IPS-15b (cell line): ENCODE measurements at regions not wholly inside any gene's neighbourhood (a gene's known extent, or its start where the extent isn't known, plus 50 kb on each side); places are given as distances from the start of the nearest gene placed in this dataset.
"Not testable (repeated sequence)": the region's sequence is repeated elsewhere in the genome, so short reads cannot be mapped to it uniquely, and the experiment has no call there.

Experiments
- H3K27me3 ChIP-seq: one replicate; pipeline ENCODE4 v1.6.1; 2013; ENCODE audit warnings: low read length; ENCODE audit not compliant: control insufficient read depth, insufficient read depth
- H3K36me3 ChIP-seq: one replicate; pipeline ENCODE4 v1.6.1; 2013; ENCODE audit warnings: low read length; ENCODE audit not compliant: control insufficient read depth, insufficient read depth
- H3K4me1 ChIP-seq: one replicate; pipeline ENCODE4 v1.6.1; 2013; ENCODE audit warnings: mild to moderate bottlenecking, low read length; ENCODE audit not compliant: control insufficient read depth, insufficient read depth
- H3K4me3 ChIP-seq: one replicate; pipeline ENCODE4 v1.5.1; 2013; ENCODE audit warnings: low read depth, low read length
- H3K9ac ChIP-seq: one replicate; pipeline ENCODE4 v1.6.1; 2013; ENCODE audit warnings: low read depth, mild to moderate bottlenecking, low read length
- H3K9me3 ChIP-seq: one replicate; pipeline ENCODE4 v1.6.1; 2013; ENCODE audit warnings: mild to moderate bottlenecking, low read length; ENCODE audit not compliant: control insufficient read depth, insufficient read depth

DNA sequence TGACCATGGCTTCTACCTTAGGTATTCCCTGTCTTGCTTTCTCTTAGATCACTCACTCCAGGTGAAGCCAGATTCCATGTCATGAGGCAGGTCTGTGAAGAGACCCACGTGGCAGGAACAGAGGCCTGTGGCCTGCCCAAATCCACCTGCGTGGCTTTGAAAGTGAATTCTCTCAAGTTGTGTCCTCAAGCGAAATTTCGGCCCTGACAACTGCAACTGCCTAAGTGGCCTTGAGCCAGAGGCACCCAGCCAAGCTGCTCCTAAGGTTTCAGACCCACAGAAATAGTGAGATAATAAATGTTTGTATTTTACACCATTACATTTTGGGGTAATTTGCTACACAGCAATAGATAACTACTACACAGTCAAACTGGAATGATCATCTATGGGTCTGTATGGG, 497.9 kb downstream of the XYLT1 start:
- Histone ChIP-seq H3K9ac (no peak overlapping the region), H3K9me3 (no peaks in the 10 kb centered on the region), H3K4me3 (no peak overlapping the region), H3K4me1 (no peaks in the 10 kb centered on the region), H3K27me3 (no peaks in the 10 kb centered on the region), H3K36me3 (no peaks in the 10 kb centered on the region)

DNA sequence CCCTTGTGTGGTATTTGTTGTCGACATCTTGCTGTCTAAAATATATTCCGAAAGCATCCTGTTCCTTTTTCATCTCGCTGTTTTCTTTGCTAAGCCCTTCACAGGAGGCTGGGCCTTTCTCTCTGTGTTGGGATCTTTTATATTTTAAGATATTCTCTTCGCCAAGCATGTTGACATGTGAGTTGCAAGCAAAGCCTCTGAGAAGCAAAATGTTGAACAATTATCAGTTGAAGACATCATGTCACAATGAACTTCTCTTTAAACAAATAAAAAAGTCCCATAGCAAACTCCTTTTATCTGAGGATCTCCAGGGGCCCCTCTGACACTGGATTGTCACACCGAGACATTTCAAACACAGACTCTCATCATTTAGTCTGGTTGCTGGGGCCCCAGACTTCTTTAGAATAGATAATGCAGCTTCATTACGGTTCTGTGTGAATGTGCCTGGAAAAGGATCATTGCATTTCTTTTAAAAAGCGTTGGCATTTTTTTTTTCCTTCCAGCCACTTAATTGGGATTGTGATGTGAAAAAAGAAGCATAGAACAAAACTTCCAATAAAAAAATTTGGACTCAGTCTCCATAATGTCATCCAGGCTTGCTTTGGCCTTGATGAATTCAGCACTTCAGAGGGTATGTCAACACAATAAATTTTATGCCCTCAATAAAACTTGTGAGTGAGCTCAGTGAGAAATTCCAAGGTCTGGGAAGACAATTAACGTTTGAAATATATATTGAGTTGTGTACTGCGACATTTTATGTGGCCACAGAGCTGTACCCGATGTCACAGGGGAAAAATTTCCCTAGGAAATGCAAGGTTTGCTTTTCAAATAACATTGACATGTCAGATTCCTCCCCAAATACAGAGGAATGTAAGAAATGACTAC, 496.8 kb downstream of the XYLT1 start:
- Histone ChIP-seq H3K9me3 (no peaks in the 10 kb centered on the region), H3K9ac (no peak overlapping the region)

DNA sequence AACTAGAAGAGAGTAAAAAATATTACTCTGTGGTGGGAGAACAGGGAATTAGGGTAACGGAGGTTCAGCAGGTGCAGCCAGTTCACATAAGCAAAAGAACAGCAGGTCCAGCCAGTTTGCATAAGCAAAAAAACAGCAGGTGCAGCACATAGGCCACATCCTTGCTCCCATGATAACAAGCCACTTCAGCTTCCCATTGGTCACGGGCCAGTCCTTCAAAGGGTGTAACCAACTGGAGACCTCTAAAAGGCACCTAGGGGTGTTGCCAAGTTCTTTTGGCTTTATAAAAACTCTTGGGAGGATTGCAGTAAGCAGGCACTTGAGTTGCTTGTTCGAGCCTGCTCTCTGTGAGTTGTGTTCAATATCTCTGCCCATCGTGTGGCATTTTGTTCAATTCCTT, 488.1 kb downstream of the XYLT1 start:
- no peaks in the 10 kb centered on the region for H3K4me1 ChIP-seq
- H3K9me3 ChIP-seq, result no peaks in the 10 kb centered on the region
- H3K27me3 ChIP-seq, result no peaks in the 10 kb centered on the region
- no peak overlapping the region for H3K9ac ChIP-seq
- no peaks in the 10 kb centered on the region for H3K36me3 ChIP-seq
- no peak overlapping the region for H3K4me3 ChIP-seq

More for the DNA sequence above, 496.8 kb downstream of the XYLT1 start:
- H3K4me3 ChIP-seq, result no peak overlapping the region
- no peaks in the 10 kb centered on the region for H3K27me3 ChIP-seq
- no peaks in the 10 kb centered on the region for H3K36me3 ChIP-seq
- no peaks in the 10 kb centered on the region for H3K4me1 ChIP-seq

DNA sequence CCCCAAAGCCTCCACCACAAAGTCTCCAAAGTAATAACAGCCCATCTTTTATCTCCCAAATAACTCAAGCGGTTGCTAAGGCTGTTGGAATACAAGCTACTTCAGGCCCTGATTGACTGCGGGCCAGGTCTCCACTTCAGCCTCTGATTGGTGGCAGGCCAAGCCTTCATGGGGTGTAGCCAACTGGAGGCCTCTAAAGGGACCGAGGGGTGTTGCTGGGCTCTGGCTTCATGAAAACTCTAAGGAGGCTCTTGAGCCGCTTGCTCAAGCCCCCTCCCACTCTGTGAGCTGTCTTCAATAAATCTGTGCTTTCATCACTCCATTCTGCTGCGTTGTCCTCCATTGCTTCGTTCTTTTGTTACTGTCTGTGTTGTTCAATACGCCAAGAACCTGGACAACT, 487.2 kb downstream of the XYLT1 start:
- no peak overlapping the region for H3K4me3 ChIP-seq

DNA sequence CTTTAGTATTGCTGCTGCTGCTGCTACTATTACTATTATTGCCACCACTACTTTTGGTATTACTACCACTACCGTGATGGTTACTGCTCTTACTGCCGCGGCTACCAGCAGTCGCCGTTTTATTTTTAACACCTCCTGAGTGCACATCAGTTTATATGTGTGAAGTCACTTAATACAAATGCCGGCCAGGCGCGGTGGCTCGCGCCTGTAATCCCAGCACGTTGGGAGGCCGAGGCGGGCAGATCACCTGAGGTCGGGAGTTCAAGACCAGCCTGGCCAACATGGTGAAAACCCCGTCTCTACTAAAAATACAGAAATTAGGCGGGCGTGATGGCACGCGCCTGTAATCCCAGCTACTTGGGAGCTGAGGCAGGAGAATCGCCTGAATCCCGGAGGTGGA, 486.7 kb downstream of the XYLT1 start:
- not testable (repeated sequence) for H3K9me3 ChIP-seq, H3K27me3 ChIP-seq, H3K9ac ChIP-seq, H3K36me3 ChIP-seq, H3K4me1 ChIP-seq, H3K4me3 ChIP-seq

More for the DNA sequence above, 487.2 kb downstream of the XYLT1 start:
- H3K27me3 ChIP-seq, result no peaks in the 10 kb centered on the region
- no peaks in the 10 kb centered on the region for H3K36me3 ChIP-seq
- no peaks in the 10 kb centered on the region for H3K9me3 ChIP-seq
- H3K9ac ChIP-seq, result no peak overlapping the region
- no peaks in the 10 kb centered on the region for H3K4me1 ChIP-seq

DNA sequence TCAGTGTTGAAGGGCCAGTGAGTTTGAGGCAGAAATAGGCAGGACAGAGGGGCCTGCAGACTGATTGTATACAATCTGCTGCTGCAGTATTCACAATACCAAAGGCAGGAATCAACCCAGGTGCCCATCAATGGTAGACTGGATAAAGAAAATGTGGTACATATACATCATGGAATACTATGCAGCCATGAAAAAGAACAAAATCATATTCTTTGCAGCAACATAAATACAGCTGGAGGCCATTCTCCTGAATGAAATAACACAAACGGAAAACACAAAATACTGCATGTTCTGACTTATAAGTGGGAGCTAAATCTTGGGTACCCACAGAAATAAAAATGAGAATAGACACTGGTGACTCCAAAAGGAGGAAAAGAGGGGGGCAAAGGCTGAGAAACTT, 485.1 kb downstream of the XYLT1 start:
- Histone ChIP-seq H3K27me3 (no peaks in the 10 kb centered on the region), H3K4me1 (no peaks in the 10 kb centered on the region)

DNA sequence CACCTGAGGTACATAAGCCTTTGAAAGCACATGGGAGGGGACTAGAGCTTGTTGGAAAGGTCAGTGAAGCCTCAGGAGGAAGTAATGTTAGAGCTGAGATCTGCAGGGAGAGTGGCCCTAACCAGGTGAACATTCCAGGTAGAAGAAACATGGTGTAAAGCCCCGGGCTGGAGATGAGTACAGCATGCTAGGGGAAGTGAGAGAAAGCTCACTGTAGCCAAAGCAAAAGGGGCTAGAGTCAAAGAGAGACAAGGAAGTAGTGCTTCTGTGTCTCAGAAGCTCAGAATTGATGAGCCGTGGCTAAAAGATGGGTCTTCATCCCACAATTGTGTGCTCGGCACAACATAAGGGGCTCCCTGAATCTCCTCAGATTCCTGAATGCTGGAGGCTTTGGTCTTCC, 481.8 kb downstream of the XYLT1 start:
- Histone ChIP-seq H3K9ac (no peak overlapping the region), H3K4me3 (no peak overlapping the region), H3K27me3 (no peaks in the 10 kb centered on the region), H3K36me3 (no peaks in the 10 kb centered on the region), H3K4me1 (no peaks in the 10 kb centered on the region), H3K9me3 (no peaks in the 10 kb centered on the region)

More for the DNA sequence above, 485.1 kb downstream of the XYLT1 start:
- no peaks in the 10 kb centered on the region for H3K36me3 ChIP-seq
- no peaks in the 10 kb centered on the region for H3K9me3 ChIP-seq
- H3K4me3 ChIP-seq, result no peak overlapping the region
- H3K9ac ChIP-seq, result no peak overlapping the region

DNA sequence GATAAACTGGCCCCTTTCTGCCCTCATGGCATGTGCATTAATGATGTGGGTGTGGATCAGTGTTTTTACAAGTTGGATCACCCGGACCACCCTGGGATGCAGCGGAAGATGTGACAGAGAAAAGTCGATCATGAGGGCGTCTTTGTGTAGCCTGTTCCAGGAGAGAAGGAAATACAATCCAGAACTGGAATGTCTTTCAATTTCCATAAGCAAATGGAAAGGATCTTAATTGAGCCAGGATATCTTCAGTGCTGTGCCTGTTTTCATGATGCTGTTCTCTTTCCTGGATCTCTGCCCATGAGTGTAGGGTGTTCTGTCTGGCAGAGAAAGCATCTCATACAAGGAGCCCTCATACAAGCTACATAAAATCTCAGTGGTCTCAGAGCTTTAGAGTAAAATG, 481.4 kb downstream of the XYLT1 start:
- H3K9me3 ChIP-seq, result no peaks in the 10 kb centered on the region
- no peak overlapping the region for H3K4me3 ChIP-seq
- no peaks in the 10 kb centered on the region for H3K4me1 ChIP-seq
- H3K36me3 ChIP-seq, result no peaks in the 10 kb centered on the region
- H3K9ac ChIP-seq, result no peak overlapping the region
- no peaks in the 10 kb centered on the region for H3K27me3 ChIP-seq

DNA sequence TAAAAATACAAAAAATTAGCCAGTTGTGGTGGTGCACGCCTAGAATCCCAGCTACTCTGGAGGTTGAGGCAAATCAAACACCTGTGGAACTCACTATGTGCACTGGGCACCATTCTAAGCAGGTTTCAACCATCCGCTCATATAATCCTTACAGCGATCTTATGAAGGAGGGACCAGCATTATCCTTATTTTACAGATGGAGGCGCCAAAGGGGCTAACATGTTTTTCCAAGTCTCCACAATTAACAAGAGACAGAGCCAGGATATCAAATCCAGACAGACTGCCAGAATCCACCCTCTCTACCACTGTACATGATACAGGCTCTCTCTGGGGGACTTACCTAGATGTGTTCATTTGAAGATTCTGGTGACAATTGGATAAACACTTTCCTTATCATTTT, 479.0 kb downstream of the XYLT1 start:
- Histone ChIP-seq H3K9ac (no peak overlapping the region), H3K36me3 (no peaks in the 10 kb centered on the region), H3K4me1 (no peaks in the 10 kb centered on the region), H3K4me3 (no peak overlapping the region), H3K27me3 (no peaks in the 10 kb centered on the region), H3K9me3 (no peaks in the 10 kb centered on the region)

DNA sequence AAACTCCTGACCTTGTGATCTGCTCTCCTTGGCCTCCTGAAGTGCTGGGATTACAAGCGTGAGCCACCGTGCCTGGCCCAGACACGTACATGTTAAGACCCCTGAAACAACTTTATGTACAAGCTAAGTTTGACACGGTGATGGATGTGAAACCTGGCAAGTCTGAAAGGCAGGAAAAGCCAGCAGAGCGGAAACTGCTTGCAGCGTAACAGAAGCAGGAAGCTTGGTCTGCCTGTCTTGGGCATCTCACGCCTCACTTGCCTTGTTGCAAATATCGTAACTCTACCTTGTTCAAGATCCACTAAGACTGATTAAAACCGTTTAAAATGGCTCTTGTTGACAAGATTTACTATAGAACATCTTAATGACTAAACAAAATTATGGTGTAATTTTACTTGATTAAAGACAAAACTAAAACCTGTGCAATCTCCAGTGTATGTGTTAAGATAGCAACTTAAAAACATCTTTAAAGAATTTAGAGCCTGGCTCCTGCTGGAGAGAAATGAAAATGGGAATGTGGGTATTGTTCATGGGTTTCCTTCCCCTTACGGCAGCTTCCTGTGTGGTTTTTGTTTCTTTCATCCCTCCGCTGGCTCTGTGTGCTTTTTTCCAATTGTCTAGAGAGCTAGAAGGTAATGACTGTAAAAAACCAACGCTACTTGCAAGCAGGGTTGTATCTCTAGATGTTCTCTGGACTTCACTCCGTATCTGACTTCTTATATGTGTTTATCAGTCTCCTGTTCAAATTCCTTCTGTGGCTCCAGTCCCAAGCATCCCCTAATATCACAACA, 477.6 kb downstream of the XYLT1 start:
- no peaks in the 10 kb centered on the region for H3K9me3 ChIP-seq
- H3K4me3 ChIP-seq, result no peak overlapping the region
- no peaks in the 10 kb centered on the region for H3K27me3 ChIP-seq
- no peaks in the 10 kb centered on the region for H3K4me1 ChIP-seq
- H3K9ac ChIP-seq, result no peak overlapping the region
- no peaks in the 10 kb centered on the region for H3K36me3 ChIP-seq

DNA sequence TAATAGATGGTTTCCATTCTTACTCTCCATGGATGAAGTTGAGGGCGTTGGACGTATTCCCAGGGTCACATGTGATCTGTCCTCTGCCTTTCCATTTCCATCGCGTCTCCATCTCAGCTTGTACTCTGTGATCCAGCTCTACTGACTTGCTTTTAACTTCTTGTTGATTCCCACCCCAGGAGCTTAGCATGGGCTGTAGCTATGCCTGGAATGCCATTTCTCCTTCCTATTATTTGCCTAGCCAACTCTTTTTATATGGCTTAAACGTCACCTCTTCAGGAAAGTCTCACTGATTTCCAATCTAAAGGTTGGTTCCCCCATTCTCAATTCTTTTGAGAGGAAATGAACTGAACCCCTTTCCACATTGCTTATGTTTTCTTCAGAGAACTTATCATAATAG, 475.9 kb downstream of the XYLT1 start:
- H3K36me3 ChIP-seq, result no peaks in the 10 kb centered on the region
- H3K4me3 ChIP-seq, result no peak overlapping the region
- no peaks in the 10 kb centered on the region for H3K9me3 ChIP-seq
- no peaks in the 10 kb centered on the region for H3K27me3 ChIP-seq
- H3K4me1 ChIP-seq, result no peaks in the 10 kb centered on the region
- H3K9ac ChIP-seq, result no peak overlapping the region

DNA sequence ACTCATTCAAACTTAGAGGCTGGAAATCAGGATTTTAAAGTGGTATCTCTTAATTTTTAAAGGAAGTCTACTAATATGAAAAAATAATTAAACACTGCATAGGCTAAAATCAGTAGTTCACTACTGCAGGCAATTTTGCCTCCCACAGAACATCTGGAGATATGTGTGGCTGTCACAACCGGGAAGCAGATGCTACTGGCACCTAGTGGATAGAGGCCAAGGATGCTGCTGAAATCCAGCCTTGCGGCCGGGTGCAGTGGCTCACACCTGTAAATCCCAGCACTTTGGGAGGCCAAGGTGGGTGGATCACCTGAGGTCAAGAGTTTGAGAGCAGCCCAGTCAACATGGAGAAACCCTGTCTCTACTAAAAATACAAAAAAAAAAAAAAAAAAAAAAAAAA, 473.9 kb downstream of the XYLT1 start:
- Histone ChIP-seq H3K9me3 (no peaks in the 10 kb centered on the region), H3K4me1 (no peaks in the 10 kb centered on the region), H3K4me3 (no peak overlapping the region), H3K9ac (no peak overlapping the region), H3K36me3 (no peaks in the 10 kb centered on the region), H3K27me3 (no peaks in the 10 kb centered on the region)
